HCT116 (cell line): ENCODE measurements at regions not wholly inside any gene's neighbourhood (a gene's known extent, or its start where the extent isn't known, plus 50 kb on each side); places are given as distances from the start of the nearest gene placed in this dataset.

Experiments
- CTCF ChIP-seq, 3 experiments: fragments of 200-600 bp in 1 of 3; sonication (generic) in 1 of 3; IDR thresholded peaks in 2 of 3; conservative IDR thresholded peaks in 1 of 3; 2 replicates each; pipeline ENCODE4 v1.5.1; 2012 to 2017; ENCODE audit warnings: low read depth in 2 of 3, low read length in 2 of 3, antibody characterized with exemption in 1 of 3, borderline replicate concordance in 1 of 3, control low read depth in 1 of 3, mild to moderate bottlenecking in 1 of 3, mixed read lengths in 1 of 3, mixed run types in 1 of 3, moderate library complexity in 1 of 3; ENCODE audit not compliant: insufficient read depth in 1 of 3
- POLR2A ChIP-seq: IDR thresholded peaks from 2 replicates; pipeline ENCODE4 v1.7.0; 2011; ENCODE audit warnings: borderline replicate concordance; ENCODE audit not compliant: insufficient read depth, insufficient read length; ENCODE audit errors: extremely low read depth

- TF ChIP-seq POLR2A (no peak), CTCF (IDR thresholded peaks at IDR 0.05 in 2 of 3, conservative IDR thresholded peaks at IDR 0.05 in 1 of 3; ENCODE audit: borderline replicate concordance in 1 of 3, insufficient read depth in 1 of 3, low read depth in 2 of 3, low read length in 2 of 3) (no peak)
These were observed 124.3 kb downstream of the ETS2 start for GRCh38 chr21:38930066-38930465.
